HG02571 (cell line): ENCODE measurements at regions not wholly inside any gene's neighbourhood (a gene's known extent, or its start where the extent isn't known, plus 50 kb on each side); places are given as distances from the start of the nearest gene placed in this dataset.
"Not testable (repeated sequence)": the region's sequence is repeated elsewhere in the genome, so short reads cannot be mapped to it uniquely, and the experiment has no call there.

Experiments
- ATAC-seq: cut with Tn5 transposase; IDR thresholded peaks from one replicate; pipeline ENCODE4 v1.9.1; 2021; ENCODE audit warnings: mild to moderate bottlenecking, moderate library complexity; ENCODE audit not compliant: unreplicated experiment

DNA sequence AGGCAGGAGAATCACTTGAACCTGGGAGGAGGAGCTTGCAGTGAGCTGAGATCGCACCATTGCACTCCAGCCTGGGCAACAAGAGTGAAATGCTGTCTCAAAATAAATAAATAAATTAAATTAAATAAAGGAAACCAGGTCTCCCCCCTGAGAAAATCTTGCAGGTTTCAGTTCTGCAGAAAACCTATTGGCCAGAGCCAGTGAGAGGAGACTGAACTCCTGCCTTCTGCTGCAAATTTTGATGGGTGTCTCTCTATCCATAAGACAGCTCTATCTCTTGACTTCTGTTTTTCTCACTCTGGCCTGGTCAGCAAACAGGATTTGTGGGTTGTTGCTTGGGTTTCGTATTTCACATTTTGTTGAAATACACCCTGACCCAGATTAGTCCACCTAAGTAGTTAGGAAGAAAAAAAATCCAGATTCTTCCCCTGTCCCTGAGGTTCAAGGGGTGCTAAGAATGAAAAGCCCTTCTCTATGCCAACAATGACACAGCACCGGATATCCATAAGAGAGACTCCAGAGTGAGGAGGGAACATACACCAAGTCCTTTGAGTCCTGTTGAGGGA is 86.7 kb upstream of the MAP4K4 start:
- no peak for ATAC-seq

DNA sequence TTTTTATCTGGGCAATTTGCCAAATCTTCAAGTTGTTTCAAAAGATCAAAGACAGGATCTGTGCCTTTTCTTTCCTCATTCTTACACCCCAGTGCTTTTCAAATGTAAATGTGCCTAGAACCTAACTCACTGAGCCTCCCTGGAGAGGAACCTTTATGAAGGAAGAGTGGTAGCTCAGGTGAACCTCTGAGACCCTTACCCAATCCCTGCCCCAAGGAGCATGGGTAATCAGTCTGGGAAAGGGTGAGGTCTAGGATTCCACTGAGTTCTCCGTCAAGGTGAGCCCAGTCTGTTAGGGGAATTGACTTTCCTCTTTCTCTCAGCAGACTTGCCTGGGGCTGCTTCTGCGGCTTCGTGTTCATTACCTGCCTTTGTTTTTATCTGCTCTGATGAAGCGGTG is 88.1 kb upstream of the MAP4K4 start:
- no peak for ATAC-seq

DNA sequence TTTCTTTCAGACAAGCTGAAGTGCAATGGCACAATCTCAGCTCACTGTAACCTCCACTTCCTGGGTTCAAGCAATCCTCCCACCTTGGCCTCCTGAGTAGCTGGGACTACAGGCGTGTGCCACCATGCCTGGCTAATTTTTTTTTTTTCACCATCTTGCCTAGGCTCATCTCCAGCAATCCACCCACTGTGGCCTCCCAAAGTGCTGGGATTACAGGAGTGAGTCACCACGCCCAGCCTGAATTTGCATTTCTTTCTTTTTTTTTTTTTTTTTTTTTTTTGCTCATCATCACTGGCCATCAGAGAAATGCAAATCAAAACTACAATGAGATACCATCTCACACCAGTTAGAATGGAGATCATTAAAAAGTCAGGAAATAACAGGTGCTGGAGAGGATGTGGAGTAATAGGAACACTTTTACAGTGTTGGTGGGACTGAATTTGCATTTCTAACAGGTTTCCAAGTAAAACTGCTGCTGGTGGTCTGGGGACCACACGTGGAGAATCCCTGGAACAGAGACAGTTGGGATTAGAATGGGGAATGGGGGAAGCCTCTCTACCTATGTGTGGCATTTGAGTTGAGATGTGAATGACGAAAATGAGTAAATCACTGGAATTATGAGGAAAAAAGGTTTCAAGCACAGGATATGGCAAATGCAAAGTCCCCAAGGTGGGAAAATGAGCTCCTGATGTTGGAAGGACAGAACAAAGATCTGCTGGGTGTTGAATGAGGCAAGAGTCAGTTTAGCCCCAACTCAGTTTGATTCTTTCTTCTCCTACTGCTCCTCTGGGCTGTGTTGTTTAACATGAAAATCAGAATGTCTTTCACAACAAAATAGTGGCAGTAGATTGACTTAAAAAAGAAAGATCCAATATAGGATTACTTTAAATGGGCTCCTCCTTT is 88.8 kb upstream of the MAP4K4 start:
- no peak for ATAC-seq

DNA sequence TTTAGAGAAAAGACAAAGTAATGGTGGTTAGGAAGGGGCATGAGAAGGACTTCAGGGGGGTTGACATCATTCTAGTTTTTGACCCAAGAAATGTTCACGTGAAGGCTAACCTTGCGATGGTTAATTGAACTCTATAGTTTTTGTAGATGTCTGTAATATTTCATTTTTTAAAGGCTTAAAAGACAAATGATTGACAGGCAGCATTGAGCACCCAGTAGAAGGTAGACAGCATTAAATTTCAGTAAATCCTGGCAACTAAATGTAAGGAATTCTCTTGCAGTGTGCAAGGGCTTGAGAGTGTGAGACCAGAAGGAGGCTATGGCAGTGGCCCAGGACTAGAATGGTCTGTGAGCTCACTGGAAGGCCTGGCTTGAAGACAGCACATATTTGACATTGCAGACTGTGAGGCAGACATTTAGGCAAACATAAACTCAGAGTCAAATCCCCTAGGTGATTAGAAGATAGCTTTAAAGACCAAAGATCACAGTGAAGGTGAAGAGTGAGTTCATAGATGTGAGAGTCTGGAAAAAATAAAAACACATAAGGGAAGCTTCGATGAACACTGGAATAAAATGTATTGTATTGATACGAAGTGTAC is 100.1 kb upstream of the MAP4K4 start:
- ATAC-seq: no peak

DNA sequence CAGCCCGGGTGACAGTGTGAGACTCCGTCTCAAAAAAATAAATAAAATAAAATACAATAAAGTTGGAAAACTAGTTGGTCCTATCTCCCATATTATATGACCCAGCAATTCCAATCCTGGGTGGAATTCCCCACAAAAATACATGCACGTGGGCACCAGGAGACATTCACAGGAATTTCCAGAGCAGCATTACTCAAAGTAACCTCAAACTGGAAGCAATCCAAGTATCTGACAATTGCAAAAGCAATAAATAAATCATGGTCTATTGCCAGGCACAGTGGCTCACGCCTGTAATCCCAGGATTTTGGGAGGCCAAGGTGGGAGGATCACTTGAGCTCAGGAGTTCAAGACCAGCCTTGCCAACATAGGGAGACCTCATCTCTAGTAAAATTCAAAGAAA is 101.2 kb upstream of the MAP4K4 start:
- no peak for ATAC-seq

DNA sequence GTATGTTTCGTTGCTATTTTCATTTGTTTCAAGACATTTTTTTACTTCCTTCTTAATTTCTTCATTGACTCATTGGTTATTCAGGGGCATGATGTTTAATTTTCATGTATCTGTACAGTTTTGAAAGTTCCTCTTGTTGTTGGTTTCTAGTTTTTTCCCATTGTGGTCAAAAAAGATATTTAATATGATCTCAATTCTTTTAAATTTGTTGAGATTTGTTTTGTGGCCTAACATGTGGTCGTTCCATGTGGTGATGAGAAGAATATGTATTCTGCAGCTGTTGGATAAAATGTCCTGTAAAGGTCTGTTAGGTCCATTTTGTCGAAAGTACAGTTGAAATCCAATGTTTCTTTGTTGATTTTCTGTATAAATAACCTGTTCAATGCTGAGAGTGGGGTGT is 110.3 kb upstream of the MAP4K4 start:
- ATAC-seq: no peak

DNA sequence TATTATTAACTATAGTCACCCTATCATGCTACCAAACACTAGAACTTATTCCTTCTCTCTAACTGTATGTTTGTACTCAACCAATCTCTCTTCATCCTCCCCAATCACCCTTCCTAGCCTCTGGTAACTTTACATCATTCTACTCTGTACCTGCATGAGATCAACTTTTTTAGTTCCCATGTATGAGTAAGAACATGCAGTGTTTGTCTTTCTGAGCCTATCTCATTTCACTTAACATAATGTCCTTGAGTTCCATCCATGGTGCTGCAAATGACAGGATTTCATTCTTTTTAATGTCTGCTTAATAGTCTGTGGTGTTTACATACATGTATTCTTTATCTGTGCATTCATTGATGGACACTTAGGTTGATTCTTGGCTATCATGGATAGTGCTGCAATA is 108.9 kb upstream of the RFX8 start:
- ATAC-seq: no peak

DNA sequence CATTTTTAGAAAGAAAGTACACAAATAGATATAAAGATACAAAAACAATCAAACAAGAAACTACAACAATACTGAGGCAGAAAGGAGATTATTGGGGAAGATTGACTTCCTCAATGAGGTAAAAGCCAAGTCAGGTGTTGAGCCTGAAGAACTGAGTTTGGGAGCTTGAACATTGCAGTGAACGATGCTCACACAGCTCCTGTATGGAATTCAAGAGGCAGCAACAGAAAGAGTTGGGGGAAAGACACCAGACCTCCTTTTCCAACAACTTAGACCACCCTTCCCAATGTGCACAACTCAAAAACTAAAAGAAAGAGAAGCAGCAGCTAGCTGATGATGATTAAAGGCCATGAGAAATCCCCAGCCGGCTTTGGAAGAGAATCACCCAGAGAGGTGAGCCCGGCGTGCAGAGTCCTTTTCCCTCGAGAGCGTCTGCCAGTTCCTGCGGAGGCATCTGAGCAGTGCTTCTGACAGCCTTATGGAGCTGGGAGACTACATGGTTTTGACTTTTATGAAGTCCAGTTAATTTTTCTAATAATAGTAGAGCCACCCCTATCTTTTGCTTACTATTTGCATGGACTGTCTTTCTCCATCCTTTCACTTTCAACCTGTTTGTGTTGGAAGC is 106.9 kb upstream of the RFX8 start:
- ATAC-seq: no peak

DNA sequence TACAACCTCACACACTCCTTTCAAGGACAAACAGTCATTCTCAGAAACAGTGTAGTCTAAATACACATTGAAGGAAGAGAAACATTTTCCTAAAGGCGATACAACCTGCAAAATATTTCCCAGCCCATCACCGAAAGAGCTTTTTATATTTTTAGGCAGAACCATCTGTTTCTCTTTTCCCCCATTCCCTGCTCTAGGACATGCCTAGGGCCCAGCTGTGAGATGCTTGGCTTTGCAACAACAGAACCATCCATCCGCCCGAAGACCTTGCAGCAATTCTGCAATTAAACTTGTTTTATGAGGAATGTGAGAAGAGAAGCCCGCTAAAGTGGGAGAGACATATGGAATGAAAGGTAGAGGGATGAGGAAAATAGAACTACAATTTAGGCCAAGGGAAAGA is 105.6 kb upstream of the RFX8 start:
- no peak for ATAC-seq

DNA sequence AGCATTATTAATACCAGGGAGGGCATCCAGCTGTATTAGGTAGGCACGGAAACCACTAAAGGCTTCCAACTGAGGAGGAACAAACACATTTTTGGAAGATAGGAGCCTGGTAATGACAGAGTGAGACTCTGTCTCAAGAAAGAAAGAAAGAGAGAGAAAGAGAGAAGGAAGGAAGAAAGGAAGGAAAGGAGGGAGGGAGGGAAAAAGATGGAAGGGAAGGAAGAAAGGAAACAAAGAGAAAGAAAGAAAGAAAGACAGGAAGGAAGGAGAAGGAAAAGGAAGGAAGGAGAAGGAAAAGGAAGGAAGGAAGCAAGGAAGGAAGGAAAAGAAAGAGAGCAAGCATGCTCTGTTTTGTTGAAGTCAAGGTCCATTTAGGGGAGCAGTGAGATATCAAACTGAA is 103.8 kb upstream of the RFX8 start:
- ATAC-seq: no peak

DNA sequence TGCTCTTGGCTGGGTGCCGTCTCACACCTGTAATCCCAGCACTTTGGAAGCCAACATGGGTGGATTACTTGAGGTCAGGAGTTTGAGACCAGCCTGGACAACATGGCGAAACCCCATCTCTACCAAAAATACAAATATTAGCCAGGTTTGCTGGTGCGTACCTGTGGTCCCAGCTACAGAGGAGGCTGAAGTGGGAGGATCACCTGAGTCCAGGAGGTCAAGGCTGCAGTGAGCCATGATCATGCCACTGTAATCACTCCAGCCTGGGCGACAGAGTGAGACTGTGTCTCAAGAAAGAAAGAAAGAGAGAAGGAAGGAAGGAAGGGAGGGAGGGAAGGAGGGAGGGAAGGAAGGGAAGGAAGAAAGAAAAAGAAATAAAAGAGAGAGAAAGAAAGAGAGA is 103.2 kb upstream of the RFX8 start:
- not testable (repeated sequence) for ATAC-seq

DNA sequence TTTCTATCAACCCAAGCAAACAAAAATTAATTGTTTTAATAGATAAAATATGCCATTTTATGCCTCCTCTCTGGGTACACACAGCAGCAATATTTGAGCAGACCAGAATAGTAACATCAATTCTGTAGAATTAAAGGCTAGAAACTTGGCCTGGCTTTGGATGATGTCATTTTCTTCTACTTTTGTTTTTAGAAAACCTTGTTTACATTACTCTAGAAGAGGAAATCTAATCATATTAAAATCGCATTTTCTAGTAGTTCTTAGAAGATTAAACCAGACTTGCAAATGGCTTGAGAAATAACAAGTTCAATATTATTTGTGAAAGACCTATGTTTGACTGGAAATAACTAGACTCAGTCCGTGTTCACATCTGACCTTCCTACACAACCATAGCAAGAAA is 102.3 kb upstream of the RFX8 start:
- no peak for ATAC-seq

DNA sequence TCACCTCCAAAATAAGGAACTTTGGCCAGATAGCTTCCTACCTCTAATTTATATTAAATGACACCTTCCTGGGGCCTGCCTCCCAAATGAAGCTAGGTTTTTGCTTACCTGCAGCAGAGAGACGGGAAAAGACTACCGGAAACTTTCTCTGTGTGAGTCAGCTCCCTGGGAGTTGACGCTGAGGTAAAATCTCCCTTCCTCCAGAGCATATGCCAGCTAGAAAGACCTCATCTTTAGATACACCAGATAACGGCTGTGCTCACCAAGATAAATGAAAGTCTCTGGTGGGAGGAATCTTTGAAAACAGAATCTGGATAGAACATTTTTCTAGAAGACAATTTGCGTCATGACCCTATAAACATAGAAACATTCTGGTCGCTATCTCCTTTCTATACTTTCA is 99.7 kb upstream of the RFX8 start:
- no peak for ATAC-seq

DNA sequence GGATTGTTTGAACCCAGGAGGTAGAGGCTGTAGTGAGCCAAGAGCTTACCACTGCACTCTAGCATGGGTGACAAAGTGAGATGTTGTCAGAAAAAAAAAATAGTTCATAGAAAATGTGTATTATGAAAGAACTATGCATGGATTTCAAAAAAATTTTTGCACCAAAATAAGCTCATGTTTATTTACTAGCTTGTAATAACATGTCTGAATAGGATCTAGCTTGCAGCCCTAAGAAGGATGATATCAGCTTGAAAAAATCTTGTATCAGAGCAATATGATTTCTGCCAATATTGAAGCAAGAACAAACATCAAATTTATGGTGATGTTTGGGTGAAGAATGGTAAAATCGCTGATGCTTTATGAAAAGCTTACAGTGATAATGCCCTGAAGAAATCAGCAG is 97.0 kb upstream of the RFX8 start:
- no peak for ATAC-seq

DNA sequence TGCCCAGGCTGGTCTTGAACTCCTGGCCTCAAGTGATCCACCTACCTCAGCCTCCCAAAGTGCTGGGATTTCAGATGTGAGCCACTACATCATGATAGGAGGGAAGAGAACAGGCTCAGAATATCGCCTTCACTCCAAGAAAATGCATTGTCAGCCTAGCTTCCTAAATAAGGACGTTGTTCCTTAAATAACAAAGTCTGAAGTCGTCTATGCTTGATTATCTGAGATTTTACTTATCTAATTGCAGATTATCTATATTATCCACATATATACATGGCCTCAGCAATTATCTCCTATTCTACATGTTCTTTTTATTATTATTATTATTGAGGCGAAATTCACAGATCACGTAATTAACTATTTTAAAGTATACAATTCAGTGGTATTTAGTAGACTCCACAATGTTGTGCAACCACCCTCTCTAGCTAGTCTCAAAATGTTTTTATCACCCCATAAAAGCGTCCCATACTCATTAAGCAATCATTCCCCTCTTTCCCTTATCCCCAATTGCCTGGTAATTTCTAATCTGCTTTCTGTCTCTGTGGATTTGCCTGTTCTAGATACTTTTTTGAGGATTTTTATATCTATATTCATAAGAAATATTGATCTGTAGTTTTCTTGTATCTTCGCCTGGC is 95.1 kb upstream of the RFX8 start:
- ATAC-seq: no peak

DNA sequence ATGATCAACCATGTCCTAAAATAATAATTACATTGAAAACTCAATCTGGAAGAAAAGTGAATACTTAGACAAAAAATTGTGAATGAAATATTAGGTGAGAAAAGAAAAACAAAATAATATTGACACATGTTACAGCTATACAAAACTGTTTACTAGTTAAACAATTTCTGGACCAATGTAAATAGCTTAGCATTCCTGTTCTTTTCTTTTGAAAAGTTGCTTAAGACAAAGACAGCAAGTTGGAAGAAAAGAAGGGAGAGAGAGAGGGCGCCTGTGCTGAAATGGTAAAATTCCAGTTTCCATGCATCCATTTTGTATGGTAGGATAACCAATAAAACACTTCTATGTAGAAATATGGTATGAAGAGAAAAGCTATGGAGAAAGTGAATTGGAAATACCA is 94.1 kb upstream of the RFX8 start:
- no peak for ATAC-seq

DNA sequence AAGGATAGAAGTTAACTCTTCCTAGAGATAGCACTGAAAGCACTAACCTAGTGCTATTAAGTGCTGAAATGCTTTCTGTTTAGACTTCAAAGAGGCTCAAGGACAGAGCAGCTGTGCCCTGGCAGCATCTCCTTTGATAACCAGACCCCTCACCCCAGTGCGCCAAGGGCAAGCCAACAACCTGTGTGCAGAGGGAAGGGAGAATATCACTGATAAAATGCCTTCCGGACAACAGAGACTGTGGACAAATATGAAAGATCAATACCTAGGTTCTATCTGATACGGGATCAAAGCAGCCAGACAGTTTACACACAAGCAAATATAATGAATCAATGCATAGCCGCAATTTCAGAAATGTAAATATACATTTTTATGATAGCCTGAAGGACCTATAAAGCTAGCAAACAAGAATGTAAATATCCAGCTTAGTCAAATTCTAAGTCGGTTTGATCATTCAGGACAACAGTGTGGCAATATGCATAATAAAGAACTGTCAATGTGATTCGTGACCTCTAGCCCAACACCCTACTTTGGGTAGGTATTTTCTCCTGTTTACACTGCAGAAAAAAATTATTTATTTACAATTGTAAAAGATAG is 91.8 kb upstream of the RFX8 start:
- ATAC-seq: no peak

DNA sequence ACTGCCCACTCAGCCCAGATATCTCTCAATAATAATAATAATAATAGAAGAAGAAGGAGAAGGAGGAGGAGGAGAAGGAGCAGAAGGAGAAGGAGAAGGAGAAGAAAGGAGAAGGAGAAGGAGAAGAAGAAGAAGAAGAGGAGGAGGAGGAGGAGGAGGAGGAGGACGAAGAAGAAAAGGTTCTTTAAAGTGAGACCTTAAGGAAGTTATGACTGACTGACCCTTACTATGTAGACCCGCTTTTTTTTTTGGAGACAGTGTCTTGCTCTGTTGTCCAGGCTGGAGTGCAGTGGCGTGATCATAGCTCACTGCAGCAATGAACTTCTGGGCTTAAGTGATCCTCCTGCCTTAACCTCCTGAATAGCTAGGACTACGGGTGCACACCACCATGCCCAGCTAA is 88.9 kb upstream of the RFX8 start:
- ATAC-seq: no peak

DNA sequence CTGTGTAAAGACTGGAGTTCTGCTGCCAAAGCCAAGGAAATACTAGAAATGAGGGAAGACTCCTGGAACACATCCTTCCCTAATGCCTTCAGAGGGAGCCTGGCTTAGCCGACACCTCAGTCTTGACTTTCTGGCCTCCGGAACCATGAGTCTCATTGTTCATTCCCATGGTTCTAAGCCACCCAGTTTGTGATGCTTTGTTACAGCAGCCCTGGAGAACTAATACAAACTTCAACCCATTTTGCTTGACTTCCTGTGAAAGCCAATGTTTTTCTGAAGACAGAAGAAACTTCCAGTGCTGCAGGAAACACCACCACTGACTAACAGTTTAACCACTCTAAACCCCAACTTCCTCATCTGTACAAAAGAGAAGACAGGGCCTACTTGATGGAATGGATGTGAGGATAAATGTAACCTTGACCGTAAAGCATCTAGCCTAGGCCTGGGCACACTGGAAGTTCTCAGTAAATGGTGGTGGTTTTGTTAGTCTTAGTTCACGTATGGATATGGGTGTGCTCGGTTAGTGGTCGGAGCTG is 85.9 kb upstream of the RFX8 start:
- no peak for ATAC-seq

DNA sequence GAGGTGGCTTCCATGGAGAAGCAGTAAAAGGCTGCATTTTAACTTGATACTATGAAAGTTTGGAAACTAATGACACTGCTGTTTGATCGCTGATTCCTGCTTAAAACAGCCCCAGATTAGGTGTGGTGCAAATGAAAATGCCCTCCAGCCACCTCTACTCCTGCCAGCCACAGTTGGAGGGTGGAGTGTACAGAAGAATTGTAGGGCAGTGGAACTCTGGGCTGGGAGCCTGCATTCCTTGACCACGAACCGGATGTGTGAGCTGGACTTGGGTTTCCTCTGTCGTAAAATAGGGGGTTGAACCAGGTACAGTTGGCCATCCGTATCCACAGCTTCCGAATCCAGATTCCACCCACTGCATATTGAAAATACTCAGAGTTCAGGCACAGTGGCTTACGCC is 84.6 kb upstream of the RFX8 start:
- ATAC-seq: no peak
